GM21737 (cell line): ENCODE measurements at regions not wholly inside any gene's neighbourhood (a gene's known extent, or its start where the extent isn't known, plus 50 kb on each side); places are given as distances from the start of the nearest gene placed in this dataset.
"Not testable (repeated sequence)": the region's sequence is repeated elsewhere in the genome, so short reads cannot be mapped to it uniquely, and the experiment has no call there.

Source experiments
- ATAC-seq: cut with Tn5 transposase; IDR thresholded peaks from one replicate; pipeline ENCODE4 v1.9.1; 2021; ENCODE audit warnings: mild to moderate bottlenecking, moderate library complexity; ENCODE audit not compliant: unreplicated experiment

GRCh38 chr13:78540058-78540457, 63.3 kb downstream of the POU4F1 start:
- ATAC-seq, result no peak

GRCh38 chr13:78526044-78526443, 77.3 kb downstream of the POU4F1 start:
- ATAC-seq, result not testable (repeated sequence)

GRCh38 chr13:78524936-78525335, 78.4 kb downstream of the POU4F1 start:
- no peak for ATAC-seq

- ATAC-seq, result no peak
Observed at GRCh38 chr13:78521091-78521490, 82.3 kb downstream of the POU4F1 start.

GRCh38 chr13:78520425-78520824, 82.9 kb downstream of the POU4F1 start:
- ATAC-seq, result no peak

GRCh38 chr13:78518482-78518881, 84.9 kb downstream of the POU4F1 start:
- not testable (repeated sequence) for ATAC-seq

GRCh38 chr13:78499802-78500201, 103.5 kb downstream of the POU4F1 start:
- no peak for ATAC-seq

- ATAC-seq, result no peak
Observed at GRCh38 chr13:78497702-78498355, 105.5 kb downstream of the POU4F1 start.

GRCh38 chr13:78491978-78492377, 111.4 kb downstream of the POU4F1 start:
- no peak for ATAC-seq

GRCh38 chr13:78490225-78490624, 113.1 kb downstream of the POU4F1 start:
- ATAC-seq, result not testable (repeated sequence)

GRCh38 chr13:78487707-78488106, 115.6 kb downstream of the POU4F1 start:
- ATAC-seq, result no peak

- no peak for ATAC-seq
Observed at GRCh38 chr13:78485803-78486202, 117.5 kb downstream of the POU4F1 start.

GRCh38 chr13:78478183-78478582, 125.2 kb downstream of the POU4F1 start:
- ATAC-seq, result no peak

- ATAC-seq, result no peak
Observed at GRCh38 chr13:78476910-78477309, 126.4 kb downstream of the POU4F1 start.

- ATAC-seq, result no peak
Observed at GRCh38 chr13:78468621-78469020, 134.7 kb downstream of the POU4F1 start.

- no peak for ATAC-seq
Observed at GRCh38 chr13:78465250-78465649, 138.1 kb downstream of the POU4F1 start.

- no peak for ATAC-seq
Observed at GRCh38 chr13:78460176-78460575, 143.2 kb downstream of the POU4F1 start.

GRCh38 chr13:78443839-78444238, 159.5 kb downstream of the POU4F1 start:
- no peak for ATAC-seq

GRCh38 chr13:78437781-78438180, 165.6 kb downstream of the POU4F1 start:
- no peak for ATAC-seq

- ATAC-seq, result no peak
Observed at GRCh38 chr13:78436311-78436710, 167.0 kb downstream of the POU4F1 start.

- ATAC-seq, result no peak
Observed at GRCh38 chr13:78431328-78431727, 172.0 kb downstream of the POU4F1 start.

- ATAC-seq, result no peak
Observed at GRCh38 chr13:78430811-78431210, 172.5 kb downstream of the POU4F1 start.

GRCh38 chr13:78430166-78430791, 173.1 kb downstream of the POU4F1 start:
- no peak for ATAC-seq
